ENCODE measurements at regions not wholly inside any gene's neighbourhood (a gene's known extent, or its start where the extent isn't known, plus 50 kb on each side); places are given as distances from the start of the nearest gene placed in this dataset.
"Not testable (repeated sequence)": the region's sequence is repeated elsewhere in the genome, so short reads cannot be mapped to it uniquely, and the experiment has no call there.

DNA sequence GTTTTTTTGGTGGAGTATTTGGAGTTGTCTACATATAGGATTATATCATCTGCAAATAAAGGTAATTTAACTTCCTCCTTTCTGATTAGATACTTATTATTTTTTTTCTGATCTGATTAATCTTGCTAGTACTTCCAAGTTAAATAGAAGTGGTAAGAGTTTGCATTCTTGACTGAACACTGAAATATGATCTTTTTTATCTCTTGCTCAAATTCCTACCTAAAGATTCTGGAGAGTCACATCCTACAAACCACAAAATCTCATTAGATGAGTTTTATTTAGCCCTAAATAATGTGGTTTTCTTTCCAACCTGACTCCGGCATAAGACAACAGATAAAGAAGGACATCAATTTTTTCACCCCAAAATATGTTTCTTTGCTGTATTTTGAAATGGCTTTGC lies 977.9 kb upstream of the GBE1 start:
- no peak for DNase-seq

DNA sequence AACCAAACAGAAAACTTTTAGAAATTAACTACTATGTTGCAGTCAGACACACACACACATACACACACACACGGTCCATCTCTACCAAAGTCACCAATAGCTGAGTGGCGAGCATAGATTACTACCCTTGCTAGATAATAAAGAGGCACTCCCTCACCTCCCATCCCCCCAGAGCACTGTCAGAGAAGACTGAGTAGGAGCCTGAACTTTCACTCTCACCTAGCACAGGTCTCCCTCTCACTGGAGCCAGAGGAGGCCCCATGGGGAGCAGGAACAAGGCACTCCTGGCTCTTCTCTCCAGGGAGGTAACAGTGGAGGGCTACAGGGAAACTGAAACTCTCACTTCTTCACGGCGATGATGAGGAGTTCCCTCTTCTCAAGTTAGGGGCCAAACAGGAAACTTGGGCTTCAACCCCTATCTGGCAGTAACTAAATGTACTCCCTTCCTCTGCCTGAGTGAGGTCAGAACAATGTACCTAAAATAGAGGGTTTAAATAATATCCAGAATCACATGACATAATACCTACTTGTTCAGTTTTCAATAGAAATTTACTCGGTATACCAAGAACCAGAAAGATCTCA lies 975.3 kb upstream of the GBE1 start:
- no peak for DNase-seq

DNA sequence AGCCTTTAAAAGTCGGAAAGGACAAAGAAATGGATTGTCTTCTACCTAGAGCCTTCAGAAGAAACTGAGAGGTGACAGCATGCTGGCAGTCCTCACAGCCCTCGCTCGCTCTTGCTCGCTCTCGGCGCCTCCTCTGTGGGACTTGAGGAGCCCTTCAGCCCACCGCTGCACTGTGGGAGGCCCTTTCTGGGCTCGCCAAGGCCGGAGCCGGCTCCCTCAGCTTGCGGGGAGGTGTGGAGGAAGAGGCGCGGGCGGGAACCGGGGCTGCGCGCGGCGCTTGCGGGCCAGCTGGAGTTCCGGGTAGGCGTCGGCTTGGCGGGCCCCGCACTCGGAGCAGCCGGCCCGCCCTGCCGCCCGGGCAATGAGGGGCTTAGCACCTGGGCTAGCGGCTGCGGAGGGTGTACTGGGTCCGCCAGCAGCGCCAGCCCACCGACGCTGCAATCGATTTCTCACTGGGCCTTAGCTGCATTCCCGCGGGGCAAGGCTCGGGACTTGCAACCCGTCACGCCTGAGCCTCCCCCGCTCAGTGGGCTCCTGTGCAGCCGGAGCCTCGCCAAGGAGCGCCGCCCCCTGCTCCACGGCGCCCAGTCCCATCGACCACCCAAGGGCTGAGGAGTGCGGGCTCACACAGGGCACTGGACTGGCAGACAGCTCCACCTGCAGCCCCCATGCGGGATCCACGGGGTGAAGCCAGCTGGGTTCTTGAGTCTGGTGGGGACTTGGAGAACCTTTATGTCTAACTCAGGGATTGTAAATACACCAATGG lies 953.8 kb upstream of the GBE1 start:
- DNase-seq: no peak

DNA sequence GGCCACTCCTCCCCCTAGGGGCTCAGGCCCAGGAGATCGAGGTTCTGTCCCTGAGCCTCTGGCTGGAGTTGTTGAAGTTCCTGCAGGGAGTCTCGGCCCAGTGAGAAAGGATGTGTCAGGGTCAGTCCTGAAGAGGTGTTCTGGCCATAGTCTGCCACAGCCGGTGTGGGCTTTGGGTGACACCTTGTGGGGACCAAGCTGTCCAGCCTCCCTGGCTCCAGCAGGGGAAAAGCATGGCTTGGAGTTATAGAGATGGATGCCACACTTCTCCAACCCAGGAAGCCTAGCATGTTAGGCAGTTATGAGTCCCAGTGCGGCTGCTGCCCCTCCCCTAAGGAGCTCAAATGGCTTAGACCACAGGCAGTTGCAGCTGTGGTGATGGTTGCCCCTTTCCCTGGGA lies 945.6 kb upstream of the GBE1 start:
- DNase-seq: no peak

DNA sequence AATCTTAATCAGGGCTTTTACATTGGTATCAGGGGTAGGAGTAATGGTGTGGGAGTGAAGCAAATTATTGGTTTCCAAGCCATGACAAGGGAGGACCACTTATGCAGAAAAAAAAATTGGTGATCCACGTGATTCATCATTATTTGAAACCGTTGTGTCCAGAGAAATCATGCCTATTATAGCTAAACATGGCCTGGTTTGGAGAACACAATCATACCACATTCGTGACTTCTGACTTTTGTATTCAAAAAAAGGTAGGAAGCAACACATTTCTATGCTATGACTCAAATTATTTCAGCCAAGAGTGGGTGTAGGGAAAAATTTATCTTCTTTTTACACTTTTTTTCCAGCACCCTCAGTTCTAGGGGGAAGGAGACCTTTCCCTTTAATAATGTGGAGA lies 924.3 kb upstream of the GBE1 start:
- no peak for DNase-seq

DNA sequence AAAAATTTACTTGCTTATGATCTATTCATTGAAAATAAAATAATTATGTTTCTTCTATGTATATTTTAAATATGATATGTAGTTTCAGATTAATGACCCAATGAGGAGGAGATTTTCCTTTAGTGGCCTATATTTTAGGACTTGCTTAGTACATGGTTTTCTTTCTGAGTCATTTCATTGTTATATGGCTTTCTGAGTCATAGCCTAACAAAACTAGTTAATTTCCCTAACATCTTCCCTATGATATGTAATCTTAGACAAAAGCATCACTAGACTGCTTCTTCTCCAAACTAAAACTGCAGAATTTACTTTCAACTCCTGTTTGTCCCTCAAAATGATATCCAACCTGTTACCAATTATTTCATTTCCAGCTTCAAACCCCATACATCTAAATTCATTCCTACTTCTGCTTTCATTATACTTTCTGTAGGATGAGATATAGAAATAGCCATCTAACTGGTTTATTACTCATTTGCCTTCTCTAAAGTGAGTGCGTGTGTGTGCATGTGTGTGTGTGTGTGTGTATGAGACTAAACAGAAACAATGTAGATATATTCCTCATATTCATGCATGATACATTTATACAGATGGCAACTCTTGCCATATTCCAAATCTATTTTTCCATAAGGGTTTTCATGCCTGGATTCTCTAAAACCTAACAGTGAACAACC lies 915.0 kb upstream of the GBE1 start:
- no peak for DNase-seq

DNA sequence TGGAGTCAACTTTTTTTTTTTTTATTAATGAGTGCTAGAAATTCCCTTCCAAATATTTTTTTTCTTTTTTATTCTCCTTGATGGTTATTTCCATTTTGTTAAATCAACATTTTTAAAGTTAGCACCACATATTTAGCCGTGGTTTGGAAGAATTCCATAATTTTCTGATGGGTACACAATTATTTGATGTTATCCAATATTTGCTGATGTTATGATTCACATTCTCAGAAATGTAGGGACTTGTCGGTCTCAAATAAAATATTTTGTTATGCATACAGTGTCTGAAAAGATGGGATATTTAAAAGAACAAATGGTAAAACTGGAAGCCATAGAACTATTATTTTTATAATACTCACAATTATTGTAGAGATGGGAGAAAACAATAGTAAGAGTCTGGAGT lies 911.5 kb upstream of the GBE1 start:
- DNase-seq: no peak

DNA sequence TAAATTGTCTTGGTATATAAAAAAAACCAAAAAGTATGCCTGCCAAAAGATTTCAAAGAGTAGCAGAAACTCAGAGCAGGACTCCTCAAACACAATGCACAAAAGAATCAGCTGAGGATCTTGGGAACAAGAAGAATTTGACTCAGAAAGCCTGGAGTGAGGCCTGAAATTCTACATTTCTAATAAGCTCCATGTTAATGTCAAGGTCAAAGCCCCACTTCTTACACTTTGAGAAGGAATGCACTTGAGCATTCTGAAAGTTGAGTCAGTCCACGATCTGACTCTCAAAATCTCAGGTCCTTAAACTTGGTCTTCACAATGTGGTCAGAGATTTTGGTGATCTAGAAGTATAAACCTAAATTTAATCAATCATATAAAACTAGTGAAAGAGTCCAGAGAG lies 910.0 kb upstream of the GBE1 start:
- no peak for DNase-seq

DNA sequence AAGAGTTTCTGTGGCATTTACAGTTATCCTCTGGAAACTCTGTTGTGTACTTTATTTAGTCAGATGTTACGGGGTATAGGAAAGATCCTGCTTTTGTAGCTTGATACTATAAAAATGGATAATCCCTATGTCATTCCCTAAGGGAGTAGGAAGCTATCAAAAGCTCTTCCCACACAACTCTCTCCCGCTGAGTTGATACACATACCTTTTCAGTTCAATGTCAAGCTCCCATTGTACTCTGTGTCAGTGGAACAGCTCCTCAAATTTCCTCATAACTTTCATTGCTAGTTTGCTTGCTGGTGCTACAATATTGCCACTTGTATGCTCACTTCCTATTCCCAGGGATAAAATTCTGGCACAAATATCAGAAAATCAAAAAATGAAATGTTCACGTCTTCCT lies 893.3 kb upstream of the GBE1 start:
- no peak for DNase-seq

DNA sequence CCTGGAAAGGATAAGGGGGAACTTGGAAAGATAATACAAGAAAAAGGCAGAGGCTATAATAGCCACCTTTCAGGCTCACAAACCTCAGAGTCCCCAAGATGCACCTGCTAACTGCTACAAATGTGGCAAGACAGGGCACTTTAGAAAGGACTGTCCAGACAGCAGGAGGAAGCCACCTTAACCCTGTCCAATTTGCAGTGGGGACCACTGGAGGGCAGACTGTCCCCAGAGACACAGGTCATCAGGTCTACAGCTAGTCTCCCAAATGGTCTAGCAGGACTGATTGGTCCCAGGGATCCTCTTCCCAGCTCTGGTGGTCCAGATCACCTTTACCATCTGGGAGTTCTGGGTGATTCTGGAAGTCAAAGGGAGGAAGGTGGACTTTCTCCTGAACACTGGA lies 882.5 kb upstream of the GBE1 start:
- no peak for DNase-seq

DNA sequence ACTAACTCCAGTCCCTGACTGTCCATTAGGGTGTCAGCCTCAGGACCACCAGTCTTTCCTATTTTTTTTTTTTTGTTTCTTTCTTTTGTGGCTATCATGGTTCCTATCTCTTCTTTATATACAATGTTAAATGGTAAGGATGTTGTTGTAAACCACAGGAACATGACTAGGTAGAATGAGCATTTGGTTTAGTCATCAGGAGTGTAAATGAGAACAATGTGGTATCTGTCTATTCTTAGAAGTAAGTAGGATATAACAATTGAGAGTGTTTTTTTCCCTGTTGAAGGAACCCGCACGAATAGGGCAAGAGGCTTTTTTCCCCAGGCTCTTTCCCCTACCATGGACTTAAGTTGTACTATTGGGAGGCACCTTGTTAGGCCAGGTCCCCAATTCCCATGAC lies 880.3 kb upstream of the GBE1 start:
- no peak for DNase-seq

DNA sequence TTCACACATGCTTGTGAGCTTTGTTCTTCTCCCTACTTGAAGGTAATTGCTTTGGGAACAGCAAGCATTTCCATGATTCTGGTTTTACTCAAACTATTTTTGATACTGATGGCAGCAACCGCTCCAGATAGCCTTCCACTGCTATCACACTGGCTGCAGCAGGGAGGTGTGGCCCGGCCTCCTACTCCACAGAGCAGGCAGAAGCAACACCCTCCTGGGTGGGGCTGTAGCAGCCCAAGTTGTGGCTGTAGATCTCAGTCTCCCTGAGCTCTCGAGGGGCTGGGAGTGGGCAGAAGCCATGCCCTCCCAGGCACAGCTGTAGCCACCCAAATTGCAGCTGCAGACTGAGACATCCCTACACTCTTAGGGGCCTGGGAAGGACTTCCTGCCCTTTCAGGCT lies 878.8 kb upstream of the GBE1 start:
- no peak for DNase-seq

DNA sequence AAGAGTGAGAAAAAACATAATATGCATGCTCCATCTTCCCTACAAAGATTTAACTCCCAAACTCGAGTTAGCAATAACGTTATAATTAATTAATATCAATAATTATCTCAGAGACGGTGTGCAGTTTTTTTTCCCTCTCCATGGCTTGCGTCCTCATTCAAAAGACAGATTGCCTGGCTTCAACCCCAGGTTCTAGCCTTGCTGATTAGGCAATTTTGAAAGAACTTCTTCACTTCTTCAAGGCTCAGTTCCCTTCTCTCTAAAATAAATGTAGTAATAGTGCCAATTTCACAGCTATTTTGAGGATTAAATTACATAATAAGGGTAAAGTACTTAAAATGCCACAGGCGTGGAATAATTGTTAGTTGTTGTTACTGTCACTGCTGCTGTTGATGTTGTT lies 876.1 kb upstream of the GBE1 start:
- DNase-seq: no peak

DNA sequence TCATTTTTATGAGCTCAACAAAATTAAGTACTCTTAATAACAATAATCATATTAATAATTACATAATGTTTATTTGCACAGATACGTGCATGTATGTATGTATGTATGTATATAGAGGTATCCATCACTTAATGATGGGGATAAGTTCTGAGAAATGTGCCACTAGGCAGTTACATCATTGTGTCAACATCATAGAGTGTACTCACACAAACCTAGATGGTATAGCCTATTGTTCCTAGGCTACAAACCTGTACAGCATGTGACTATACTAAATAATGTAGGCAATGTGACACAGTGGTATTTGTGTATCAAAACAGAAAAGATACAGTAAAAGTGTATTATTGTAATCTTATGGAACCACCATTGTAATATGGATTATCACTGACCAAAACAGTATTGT lies 874.7 kb upstream of the GBE1 start:
- no peak for DNase-seq

DNA sequence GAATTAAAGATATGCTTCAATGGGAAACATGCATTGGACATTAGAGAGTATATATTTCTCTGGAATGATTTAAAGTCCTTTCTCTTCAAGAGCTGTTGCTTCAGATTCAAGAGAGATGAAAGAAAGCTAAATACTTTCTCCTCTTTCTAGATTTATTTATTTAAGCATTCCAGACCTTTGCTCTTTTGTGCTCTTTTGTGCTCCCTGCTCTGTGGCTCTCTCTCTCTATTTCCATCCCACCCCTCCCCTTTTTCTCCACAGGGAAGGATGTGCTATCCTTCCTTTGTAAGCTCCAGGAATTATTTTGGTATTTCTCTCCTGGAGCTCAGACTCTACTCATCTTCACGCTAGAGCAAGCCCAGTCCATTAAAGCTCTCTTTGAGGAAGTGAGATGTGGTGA lies 871.9 kb upstream of the GBE1 start:
- no peak for DNase-seq

DNA sequence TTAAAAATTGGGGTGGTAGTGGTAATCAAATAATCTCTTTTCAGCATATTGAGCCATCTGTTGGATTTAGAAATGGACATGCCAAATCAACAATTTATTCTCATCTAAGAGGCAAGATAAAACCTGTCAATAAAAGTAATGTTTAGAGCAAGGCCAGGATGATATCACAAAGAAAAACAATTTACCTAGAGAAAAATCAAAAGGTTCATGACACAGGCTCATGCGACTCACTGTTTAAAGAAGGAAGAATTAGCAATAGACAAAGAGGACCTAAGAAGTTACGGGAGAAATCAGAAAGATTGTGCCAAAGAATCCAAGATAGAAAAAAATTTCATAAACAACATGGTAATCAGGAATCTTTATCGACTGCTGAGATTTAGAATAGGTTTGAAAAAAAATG lies 868.5 kb upstream of the GBE1 start:
- no peak for DNase-seq

DNA sequence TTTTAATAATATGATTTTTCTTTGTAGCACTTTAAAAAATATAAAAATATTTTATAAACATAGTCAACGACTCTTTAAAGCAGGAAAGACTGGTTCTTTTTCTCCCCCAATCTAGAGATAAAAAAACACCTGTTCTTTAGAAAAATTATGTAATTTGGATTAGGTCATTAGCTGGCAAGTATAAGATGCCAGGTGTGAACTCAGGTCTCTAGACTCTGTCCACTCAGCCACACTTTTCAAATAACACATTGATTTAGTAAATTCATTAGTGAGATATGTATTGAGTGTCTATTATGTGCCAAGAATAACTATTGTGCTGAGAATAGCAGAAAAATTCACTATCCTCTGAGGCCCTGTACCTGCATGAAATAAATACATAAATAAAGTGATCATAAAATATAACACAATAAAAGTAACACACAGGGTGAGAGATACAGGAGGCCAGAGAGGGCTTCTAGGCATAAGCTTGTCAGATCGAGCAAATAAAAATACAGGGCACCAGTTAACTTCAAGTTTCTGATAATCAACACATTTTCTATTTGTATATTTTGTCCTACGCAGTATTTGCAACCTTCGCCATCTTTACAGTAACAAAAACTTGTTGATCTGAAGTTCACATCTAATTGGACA lies 867.1 kb upstream of the GBE1 start:
- DNase-seq: no peak

DNA sequence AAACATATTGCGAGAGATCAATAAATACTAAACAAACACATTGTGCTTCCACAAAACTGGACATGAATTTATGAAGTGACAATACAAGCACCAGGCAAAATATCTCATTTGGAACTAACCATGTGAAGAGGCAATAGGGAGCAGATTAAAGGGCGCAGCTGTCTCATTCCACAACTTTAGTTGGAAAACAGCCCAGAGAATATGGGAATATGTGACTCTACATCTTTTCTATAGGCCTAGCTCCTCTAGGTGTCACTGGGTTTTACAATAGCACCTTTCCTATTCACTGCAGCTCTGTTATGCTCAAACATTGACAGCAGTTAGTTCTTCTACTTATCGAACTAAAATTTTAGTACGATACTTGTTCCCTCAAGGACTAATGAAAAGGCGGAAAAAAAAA lies 866.3 kb upstream of the GBE1 start:
- no peak for DNase-seq

DNA sequence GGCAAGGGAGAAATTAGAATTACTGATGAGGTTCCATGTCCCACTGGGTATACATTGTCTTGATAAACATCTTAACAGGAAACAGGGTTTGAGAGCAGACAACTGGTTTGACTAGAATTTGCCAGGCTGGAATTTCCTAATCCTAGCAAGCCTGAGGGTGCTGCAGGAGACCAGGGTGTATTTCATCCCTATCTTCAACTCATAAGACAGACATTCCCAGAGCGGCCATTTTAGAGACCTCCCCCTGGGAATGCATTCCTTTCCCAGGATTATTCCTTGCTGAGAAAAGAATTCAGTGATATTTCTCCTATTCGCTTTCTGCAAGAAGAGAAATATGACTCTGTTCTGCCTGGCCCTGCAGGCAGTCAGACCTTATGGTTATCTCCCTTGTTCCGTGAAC lies 859.3 kb upstream of the GBE1 start:
- not testable (repeated sequence) for DNase-seq

DNA sequence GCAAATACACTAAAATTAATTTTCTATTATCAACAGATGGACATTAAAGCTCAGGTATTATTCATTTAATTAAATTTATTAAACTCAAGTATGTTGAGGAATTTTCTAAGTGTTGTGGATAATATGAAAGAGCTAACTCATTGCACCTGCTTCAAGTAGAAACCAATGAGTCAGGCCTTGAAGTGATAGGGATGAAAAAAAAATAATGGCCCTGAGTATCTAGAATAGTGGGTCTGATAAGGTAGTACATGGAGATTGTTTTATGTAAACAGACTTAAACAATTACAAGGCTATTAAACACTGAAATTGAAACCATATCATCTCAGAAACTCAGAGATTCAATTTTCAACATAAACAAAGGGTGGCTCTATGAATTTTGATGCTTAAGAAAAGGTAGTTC lies 857.1 kb upstream of the GBE1 start:
- no peak for DNase-seq

DNA sequence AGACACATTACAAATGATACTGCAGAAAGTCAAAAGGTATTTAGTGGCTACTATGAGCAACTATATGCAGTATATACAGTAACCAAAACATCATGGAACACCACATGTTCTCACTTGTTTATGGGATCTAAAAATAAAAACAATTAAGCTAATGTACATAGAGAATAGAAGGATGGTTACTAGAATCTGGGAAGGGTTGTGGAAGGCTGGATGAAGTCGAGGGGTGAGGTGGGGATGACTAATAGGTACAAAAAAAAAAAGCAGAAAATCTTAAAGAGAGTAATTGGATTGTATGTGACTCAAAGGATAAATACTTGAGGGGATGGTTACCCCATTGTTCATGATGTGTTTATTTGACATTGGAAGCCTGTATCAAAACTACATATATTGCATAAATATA lies 848.8 kb upstream of the GBE1 start:
- no peak for DNase-seq

DNA sequence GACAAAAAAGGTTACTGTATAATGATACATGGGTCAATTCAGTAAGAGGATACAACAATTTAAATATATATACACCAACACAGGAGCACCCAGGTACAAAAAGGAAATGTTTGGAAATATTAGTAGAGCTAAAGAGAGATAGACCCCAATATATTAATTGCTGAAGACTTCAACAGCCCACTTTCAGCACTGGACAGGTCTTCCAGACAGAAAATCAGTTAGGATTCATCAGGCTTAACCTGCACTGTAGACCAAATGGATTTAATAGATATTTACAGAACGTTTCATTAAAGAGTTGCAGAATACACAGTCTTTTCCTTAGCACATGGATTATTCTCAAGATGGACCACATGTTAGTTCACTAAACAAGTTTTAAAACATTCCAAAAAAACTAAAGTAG lies 845.9 kb upstream of the GBE1 start:
- DNase-seq: no peak

DNA sequence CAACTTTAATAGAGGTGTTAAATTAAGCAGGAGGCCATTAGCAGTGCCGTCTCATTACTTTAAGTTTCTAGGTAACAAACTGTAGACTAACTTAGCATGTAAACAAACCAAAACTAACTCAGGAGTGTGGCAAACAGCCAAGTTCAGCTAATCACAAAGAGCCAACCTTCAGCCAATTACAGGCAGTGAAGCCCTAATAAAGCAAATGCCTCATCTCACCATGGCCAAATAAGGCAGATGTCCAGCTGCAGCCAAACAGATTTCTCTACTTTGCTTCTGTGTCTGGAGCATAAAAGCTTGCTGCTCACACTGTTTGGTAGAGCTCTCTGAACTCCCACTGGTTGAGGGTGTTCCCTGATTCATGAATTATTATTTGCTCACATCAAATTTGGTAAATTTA lies 835.4 kb upstream of the GBE1 start:
- no peak for DNase-seq

DNA sequence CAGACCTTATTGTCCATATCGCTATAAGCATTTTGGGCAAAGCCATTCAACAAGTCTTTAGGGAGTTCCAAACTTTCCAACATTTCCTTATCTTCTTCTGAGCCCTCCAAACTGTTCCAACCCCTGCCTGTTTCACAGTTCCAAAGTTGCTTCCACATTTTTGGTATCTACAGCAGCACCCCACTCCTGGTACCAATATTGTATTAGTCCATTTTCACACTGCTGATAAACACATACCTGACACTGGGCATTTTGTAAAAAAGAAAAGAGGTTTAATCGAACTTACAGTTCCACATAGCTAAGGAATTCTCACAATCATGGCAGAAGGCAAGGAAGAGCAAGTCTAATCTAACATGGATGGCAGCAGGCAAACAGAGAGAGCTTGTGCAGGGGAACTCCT lies 834.1 kb upstream of the GBE1 start:
- no peak for DNase-seq

Data from NCI-H1048 (cell line).